ENCODE measurements at regions not wholly inside any gene's neighbourhood (a gene's known extent, or its start where the extent isn't known, plus 50 kb on each side); places are given as distances from the start of the nearest gene placed in this dataset.

DNA sequence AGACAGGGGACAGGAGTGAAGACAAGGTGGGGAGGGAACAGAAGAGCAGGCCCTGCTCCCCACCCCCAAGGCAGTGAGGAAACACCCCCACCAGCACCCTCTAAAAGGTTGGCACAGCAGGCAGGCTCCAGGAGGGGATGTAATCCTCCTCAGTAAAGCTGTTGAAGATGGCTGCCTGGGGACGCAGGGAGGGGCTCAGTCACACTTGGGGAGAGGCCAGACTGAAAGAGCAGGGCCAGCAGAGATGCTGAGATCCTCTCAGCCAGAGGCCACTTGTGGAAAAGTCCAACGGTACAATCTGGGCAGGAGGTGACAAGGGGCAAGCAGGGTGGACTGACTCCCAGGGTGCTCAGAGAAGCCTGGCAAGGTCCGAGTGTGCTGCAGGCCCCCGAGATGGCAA, 154.8 kb upstream of the ID2 start:
- DNase-seq = no peak

DNA sequence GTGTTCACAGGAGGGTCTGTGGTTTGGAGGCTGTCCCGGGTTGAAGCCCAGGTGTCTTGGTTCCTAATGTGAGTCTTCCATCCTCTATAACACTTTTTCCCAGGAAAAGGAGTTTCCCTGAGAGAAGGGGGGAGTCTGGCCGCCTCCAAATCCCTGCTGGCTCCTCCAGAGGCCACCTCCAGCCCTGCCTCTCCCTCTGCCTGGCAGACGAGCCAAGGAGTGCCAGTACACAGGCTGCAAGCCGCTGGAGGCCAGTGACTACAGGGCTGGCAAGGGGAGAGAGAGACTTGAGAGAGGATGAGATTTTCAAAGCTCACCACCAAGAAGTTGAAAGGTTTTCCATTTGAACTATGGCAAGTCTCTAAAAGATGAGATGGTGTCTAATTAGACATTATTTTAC, 154.2 kb upstream of the ID2 start:
- DNase-seq = no peak

DNA sequence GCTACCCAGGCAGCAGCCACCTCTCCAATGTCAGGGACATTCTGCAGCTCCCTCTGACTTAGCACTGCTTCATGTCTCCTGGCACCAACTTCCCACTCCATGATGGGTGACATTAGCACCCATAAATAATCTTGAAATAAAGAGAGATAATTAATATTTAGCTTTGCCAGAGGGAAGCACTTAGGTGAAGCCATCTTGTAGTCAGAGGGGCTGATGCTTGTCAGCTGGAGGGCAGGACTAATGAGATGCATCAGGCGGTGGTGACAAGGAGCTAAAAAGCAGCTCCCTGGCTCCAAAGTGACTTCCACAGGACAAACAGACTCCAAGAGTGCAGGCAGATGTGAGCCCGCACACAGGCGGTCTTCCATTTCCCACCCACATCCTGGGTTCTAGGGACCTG, 153.0 kb upstream of the ID2 start:
- DNase-seq = no peak

DNA sequence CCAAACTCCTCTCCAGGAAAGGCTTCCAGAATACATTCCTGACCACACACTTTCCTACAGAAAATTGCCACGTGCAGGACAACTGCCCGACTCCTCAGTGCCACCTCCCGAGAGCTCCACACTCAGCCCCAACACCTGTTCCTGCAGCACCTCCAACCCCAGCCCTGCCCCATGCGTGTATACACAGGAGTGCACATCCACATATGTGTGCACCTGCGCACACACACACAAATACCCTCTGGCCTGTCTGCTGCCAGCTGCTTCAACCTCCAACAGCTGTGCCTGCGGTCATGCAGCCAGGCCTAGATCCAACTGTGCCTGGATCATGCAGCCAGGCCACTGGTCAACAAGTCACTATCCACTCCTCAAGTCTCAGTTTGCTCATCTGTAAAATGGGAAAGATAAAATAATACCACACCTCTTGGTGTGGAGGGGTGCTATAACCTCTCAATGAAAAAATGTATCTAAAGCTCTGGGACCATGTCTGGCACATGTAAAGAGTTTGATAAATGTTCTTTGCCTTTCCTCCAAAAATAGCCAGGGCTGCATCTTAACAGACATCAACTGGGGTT, 152.1 kb upstream of the ID2 start:
- no peak for DNase-seq

DNA sequence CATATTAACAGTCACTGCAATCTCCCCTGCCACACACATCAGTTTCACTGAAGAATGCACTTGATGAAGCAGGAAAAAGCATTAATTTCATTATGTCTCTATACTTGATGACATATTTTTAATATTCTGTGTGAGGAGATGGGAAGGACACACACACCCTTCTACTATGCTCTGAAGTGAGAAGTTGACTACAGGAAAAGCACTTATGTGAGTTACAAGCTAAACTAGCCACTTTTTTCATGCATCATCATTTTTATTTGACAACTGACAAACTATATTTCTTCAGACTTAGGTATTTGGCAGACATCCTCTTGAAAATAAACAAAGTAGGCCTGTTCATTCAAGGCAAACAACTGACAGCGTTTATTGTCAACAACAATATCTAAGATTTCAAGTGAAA, 150.4 kb upstream of the ID2 start:
- DNase-seq = no peak

DNA sequence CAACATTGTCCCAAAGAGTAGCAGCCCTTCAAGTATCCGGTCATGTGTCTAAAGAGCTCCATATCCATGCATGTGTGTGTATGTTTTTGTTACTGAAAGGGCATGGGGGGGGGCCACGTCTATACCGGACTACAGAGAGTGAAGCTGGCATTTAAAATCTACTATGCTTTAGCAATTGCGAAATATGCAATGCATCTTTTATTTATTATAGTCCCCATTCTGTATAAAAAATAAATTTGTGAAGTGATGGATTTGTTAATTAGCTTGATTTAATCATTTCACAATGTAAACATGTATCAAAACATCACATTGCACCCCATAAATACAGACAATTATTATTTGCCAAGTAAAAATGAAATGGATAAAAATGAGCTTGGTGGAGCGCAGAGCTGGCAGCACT, 149.4 kb upstream of the ID2 start:
- no peak for DNase-seq

DNA sequence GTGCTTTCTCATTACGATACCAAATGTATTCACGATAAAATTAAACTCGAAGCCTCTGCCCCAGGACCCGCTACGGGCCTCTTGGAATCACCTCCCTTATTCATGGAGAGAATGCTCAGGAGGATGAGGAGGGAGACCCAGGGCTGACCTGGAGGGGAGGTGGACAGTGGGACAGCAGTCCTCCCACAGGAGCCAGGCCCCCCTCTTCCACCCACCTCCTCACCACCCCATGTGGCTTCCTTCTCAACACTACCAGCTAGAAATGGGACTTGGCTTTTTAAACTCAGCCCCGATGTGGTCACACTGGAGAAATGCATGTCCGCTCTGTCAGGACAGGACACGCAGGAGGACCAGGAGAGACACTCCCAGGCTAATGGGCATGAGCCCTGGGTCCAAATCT, 147.9 kb upstream of the ID2 start:
- no peak for DNase-seq

GRCh38 chr2:8534386-8534728, 147.5 kb upstream of the ID2 start:
- no peak for DNase-seq

DNA sequence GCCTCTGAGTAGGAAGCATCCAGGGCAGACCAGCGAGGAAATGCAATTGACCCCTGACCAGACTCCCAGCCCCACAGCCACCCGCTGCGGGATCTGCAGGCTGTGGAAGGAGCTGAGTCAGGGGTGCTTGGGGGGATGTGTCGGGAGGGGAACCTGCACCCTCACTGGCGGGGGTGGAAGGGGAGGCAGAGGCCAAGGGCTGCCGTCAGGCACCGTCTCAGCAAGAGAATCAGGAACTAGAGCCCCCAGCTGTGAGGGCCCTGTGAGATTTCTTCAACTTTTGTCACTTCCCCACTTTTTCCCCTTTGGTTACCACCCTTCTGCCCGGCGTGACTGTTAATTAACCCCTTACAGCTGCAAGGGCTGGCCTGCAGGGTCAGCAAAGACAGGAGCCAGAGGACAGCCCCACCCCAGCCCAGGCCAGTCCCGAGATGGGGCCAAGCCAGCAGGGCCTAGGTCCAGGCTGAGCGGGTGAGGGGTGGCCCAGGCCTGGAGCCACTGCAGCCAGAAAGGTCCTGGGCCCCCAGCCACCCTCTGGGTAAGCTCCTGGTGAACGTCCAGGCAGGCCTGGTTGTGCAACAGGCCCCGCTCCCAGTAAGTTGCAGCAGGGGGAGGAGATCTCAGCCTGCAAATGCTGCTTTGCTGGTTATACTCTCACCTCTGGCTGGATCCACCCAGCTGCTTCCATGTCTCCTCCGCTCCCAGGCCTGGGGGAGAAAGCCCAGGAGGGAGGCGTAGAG, 147.0 kb upstream of the ID2 start:
- DNase-seq = no peak

DNA sequence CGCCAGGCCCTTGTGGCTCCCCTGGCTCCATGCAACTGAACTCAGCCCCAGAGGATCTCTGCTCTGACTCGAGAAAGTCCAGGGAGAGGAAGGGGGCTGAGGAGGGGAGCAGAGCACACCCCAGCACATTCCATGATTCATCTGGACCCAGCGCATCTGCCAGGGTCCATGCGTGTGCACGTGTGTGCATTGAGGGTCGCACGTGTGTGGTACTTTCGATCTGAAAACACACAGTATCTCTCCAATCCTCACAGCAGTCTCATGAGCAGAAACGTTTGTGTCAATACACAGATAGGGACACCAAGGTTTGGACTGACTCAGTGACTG, 146.4 kb upstream of the ID2 start:
- DNase-seq = no peak

GRCh38 chr2:8535821-8536685, 145.8 kb upstream of the ID2 start:
- DNase-seq = no peak

DNA sequence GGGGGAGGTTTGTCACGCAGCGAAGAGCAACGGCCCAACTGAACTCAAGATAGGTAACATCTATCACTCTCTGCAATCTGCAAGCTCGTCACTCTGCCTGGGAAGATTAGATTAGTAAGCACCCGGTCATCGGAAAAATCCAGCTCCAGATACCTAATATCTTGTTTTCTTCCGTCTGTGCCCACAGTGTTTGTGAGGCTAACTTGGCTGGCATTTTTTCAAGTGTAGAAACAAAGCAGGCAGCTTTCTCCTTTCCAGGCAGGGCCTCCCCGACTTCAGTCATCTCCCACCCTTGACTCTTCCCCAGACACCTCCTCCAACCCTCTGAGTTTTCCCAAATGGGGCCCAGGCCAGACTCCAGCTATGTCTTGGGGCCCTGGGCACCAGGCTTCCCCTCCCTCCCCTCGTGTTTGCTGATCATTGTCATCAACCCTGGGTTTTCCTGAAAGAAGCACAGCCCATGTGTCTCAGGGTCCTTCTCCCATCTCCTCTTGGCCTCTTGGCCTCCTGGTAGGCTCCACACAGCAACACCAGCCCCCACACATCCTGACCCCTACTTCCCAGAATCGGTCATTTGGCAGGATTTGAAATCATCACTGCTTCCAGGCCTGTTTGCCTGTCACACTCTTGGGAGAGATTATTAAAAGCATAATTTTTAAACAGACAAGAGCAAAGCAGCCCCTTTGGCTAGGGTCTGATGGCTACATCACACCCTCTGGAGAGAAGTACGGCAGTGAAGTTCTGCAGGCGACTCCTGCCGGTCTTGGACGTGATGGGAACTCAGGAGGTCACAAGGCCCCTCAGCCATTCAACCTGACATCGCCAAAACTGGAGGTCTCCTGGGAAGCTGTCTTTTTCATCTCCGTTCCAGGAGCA, 144.9 kb upstream of the ID2 start:
- no peak for DNase-seq

GRCh38 chr2:8537562-8538155, 144.2 kb upstream of the ID2 start:
- no peak for DNase-seq

- no peak for DNase-seq
Observed at GRCh38 chr2:8538531-8538930, 143.3 kb upstream of the ID2 start.

GRCh38 chr2:8538931-8539621, 142.8 kb upstream of the ID2 start:
- no peak for DNase-seq

- no peak for DNase-seq
Observed at GRCh38 chr2:8539743-8540551, 141.9 kb upstream of the ID2 start.

GRCh38 chr2:8540552-8541055, 141.3 kb upstream of the ID2 start:
- DNase-seq = no peak

- DNase-seq = no peak
Observed at GRCh38 chr2:8541223-8541622, 140.6 kb upstream of the ID2 start.

DNA sequence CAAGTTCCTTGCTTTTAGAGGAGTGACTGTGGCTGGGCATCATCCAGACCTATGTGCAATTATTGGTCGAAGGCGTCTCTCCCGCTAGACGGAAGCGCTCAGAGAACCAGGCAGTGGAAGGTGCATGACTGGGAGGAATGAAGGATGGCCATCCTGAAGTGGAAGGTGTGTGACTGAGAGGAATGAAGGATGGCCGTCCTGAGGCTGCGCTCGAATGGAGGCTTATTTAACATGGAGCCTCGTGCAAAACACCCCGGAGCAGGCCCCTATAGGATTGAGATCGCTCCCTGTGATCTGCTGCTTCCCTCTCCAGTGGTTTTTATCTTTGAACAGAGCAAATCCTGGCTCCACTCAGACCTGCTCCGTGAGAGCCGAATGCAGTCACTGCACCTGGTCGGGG, 140.2 kb upstream of the ID2 start:
- DNase-seq = no peak

DNA sequence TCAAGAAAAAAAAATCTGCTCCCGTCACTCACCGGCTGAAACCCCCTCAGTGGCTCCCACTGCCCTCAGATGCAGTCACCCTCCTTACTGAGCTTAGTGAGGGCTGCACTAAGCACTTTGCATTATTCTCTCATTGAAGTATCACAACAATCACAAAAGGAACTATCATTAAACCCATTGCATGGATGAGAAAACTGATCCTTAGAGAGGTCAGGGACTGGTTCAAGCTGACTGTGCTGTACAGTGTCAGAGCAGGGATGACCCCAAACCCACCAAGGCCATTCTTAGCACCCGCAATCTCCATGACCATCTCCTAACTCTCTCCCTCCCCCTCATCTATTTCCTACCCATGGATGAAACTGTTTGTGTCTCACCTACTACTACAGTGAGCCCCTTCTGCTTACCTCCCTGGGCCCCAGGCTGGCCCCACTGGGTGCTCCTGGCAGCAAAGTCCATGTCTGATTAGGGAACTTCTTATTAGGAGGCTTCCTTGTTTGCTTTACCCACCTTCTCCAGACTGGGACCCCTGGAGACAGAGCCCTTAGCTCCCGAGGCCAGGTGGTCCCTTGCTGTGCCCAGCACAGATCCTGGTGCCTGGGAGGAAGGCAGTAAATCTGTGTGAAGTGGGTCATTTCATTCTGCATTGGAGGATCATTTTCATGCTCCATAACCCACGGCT, 139.3 kb upstream of the ID2 start:
- DNase-seq = no peak

- DNase-seq = no peak
Observed at GRCh38 chr2:8543060-8543382, 138.8 kb upstream of the ID2 start.

Data from NCI-H345 (cell line).